ENCODE measurements at regions not wholly inside any gene's neighbourhood (a gene's known extent, or its start where the extent isn't known, plus 50 kb on each side); places are given as distances from the start of the nearest gene placed in this dataset.

GRCh38 chr13:61466280-61466679 lies 50.6 kb upstream of the PCDH20 start:
- H3K36me3 ChIP-seq = no peaks in the 10 kb centered on the region
- DNase-seq = no peak
- no peaks in the 10 kb centered on the region for H3K4me1 ChIP-seq
- in situ Hi-C loops (cut with MboI; ENCODE audit: low sequenced_read_pairs in 4 of 4) (no loop called here), intact Hi-C loops (cut with DNase I; ENCODE audit: low total_unique reads) (no loop called here)
- ATAC-seq = no peak
- no peak overlapping the region for H3K4me3 ChIP-seq
- H3K27ac ChIP-seq = no peak overlapping the region
- no peaks in the 10 kb centered on the region for H3K27me3 ChIP-seq
- TF ChIP-seq, protein P1, sequence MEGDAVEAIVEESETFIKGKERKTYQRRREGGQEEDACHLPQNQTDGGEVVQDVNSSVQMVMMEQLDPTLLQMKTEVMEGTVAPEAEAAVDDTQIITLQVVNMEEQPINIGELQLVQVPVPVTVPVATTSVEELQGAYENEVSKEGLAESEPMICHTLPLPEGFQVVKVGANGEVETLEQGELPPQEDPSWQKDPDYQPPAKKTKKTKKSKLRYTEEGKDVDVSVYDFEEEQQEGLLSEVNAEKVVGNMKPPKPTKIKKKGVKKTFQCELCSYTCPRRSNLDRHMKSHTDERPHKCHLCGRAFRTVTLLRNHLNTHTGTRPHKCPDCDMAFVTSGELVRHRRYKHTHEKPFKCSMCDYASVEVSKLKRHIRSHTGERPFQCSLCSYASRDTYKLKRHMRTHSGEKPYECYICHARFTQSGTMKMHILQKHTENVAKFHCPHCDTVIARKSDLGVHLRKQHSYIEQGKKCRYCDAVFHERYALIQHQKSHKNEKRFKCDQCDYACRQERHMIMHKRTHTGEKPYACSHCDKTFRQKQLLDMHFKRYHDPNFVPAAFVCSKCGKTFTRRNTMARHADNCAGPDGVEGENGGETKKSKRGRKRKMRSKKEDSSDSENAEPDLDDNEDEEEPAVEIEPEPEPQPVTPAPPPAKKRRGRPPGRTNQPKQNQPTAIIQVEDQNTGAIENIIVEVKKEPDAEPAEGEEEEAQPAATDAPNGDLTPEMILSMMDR (IDR thresholded peaks at IDR 0.05 in 4 of 5, conservative IDR thresholded peaks at IDR 0.05 in 1 of 5) = no peak
- no peak for TF ChIP-seq POLR2A (IDR thresholded peaks at IDR 0.05)
- no peaks in the 10 kb centered on the region for H3K9me3 ChIP-seq

MicroRNAs in the stretch of these regions (microRNA counts, 767-probe panel; counts per million panel counts)
- 356 to 448 counts per million in 2 donors for microRNA hsa-miR-548x-3p

Small RNAs in the stretch of these regions (microRNA-seq; reads per million reads assigned to microRNA genes)
- gene MIR4704 (ENCODE audit: borderline replicate concordance in 2 of 2) (0 to 0.85 reads per million in 2 donors), gene MIR548X2 (ENCODE audit: borderline replicate concordance in 2 of 2) (0 reads per million in 2 donors)

Measured in gastrocnemius medialis (tissue), 4 donors.